ENCODE measurements at regions not wholly inside any gene's neighbourhood (a gene's known extent, or its start where the extent isn't known, plus 50 kb on each side); places are given as distances from the start of the nearest gene placed in this dataset.

DNA sequence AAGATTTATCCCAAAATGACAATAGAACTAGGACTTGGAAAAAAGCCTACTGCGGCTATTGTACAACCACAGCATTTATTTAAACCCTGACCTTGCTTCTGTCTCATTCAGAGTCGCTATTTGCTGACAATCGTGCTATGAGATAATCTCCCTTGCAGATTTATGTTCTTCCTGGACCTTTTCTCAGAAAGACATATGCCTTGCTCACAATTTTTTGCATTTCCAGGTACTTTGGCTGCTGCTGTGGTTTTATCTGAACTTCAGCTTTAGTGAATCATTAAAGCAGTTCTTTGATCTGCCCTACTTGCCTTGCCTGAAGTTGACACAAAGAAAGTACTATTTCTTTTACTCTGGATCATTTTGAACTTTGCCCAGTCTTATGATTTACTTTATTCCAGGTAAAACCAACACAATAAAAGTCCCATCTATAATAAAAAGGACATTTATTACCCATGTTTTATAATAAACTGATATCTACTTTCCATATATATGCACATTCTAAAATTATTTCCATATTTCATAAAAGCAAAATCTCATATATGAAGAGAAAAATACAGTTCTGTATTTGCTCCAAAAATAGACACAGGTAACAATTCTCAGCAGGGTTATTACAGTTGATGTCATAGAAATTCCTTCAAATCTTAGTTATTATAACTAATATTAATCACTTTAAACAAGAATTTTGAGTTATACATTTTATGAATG is 63.4 kb upstream of the CARD18 start:
- TF ChIP-seq POLR2AphosphoS5 (IDR thresholded peaks at IDR 0.05) (no peak), MXI1 (conservative IDR thresholded peaks at IDR 0.05; ENCODE audit: poor library complexity, severe bottlenecking) (no peak), SMC3 (conservative IDR thresholded peaks at IDR 0.05; ENCODE audit: poor library complexity) (no peak), EZH2 (IDR thresholded peaks at IDR 0.05; ENCODE audit: borderline replicate concordance, insufficient read depth, low read length, poor library complexity, severe bottlenecking) (no peak), RAD21 (conservative IDR thresholded peaks at IDR 0.05) (no peak)
- TF ChIP-seq, protein P1, sequence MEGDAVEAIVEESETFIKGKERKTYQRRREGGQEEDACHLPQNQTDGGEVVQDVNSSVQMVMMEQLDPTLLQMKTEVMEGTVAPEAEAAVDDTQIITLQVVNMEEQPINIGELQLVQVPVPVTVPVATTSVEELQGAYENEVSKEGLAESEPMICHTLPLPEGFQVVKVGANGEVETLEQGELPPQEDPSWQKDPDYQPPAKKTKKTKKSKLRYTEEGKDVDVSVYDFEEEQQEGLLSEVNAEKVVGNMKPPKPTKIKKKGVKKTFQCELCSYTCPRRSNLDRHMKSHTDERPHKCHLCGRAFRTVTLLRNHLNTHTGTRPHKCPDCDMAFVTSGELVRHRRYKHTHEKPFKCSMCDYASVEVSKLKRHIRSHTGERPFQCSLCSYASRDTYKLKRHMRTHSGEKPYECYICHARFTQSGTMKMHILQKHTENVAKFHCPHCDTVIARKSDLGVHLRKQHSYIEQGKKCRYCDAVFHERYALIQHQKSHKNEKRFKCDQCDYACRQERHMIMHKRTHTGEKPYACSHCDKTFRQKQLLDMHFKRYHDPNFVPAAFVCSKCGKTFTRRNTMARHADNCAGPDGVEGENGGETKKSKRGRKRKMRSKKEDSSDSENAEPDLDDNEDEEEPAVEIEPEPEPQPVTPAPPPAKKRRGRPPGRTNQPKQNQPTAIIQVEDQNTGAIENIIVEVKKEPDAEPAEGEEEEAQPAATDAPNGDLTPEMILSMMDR (IDR thresholded peaks at IDR 0.05; ENCODE audit: poor library complexity, severe bottlenecking), result no peak
